ENCODE measurements at regions not wholly inside any gene's neighbourhood (a gene's known extent, or its start where the extent isn't known, plus 50 kb on each side); places are given as distances from the start of the nearest gene placed in this dataset.

DNA sequence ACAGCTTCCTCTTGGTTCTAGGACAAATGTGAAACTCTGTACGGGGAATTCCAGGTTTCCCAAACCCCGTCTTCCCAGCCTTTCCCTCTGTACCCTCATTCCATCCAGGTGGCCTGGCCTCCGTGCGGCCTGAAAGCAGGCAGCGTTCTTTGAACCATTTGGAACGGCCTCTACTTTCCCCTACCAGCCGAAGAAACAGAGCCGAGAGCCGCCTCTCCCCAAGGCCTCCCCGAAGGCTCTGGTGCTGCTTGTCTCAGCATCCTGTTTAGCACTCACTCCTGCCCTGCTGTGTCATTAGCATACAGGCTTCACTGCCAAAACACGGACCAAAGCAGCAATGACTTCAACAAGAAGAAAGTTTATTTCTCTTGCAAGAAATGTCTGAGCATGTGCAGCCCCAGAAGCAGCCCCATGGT is 137.7 kb downstream of the HSD17B3 start:
- no peaks in the 10 kb centered on the region for H3K27me3 ChIP-seq (ENCODE audit: control insufficient read depth in 2 of 2, insufficient read depth in 2 of 2, low read length in 2 of 2)

DNA sequence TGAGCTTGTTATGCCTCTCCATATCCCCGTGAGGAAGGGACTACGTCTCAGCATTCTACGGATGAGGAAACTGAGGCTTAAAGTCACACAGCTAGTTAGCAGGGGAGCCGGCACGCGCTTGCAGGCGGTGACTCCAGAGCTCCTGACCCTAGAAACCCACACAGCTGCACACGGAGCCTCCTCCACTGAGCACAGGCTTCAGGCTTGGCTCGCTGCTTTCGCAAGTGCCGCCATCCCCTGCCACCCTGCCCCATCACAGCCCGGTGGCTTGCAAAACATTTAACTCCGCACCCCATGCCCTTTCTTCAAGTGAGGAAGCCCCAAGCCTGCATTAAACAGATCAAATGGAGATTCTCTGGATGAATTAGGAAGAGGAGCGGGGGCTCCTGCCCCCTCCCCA is 138.3 kb downstream of the HSD17B3 start:
- no peaks in the 10 kb centered on the region for H3K27me3 ChIP-seq (ENCODE audit: control insufficient read depth in 2 of 2, insufficient read depth in 2 of 2, low read length in 2 of 2)
- no peaks in the 10 kb centered on the region for H3K36me3 ChIP-seq (ENCODE audit: control insufficient read depth in 2 of 3, insufficient read depth in 3 of 3, low read length in 3 of 3)
- Mint-ChIP-seq H3K4me3 (no peak overlapping the region), H3K27ac (no peak overlapping the region), H3K9me3 (no peaks in the 10 kb centered on the region), H3K4me1 (peaks cover 2 to 10% (median 4%) of the 10 kb centered on the region in 7 donors), H3K36me3 (no peaks in the 10 kb centered on the region), H3K27me3 (peaks cover 0 to 30% (median 0%) of the 10 kb centered on the region in 5 donors)
- no peaks in the 10 kb centered on the region for H3K4me1 ChIP-seq (ENCODE audit: control insufficient read depth in 2 of 2, insufficient read depth in 2 of 2, low read length in 2 of 2)
- ChIA-PET POLR2A (no interaction called here), CTCF (no interaction called here)
- intact Hi-C loops (cut with micrococcal nuclease): no loop called here
- DNase-seq (no peak), ATAC-seq (no peak)
- no peak overlapping the region for H3K27ac ChIP-seq (ENCODE audit: low read depth, low read length)
- H3K9me3 ChIP-seq (ENCODE audit: control insufficient read depth in 2 of 3, low read length in 3 of 3): no peaks in the 10 kb centered on the region
- no peak overlapping the region for H3K4me3 ChIP-seq (ENCODE audit: low read length)

More for the DNA sequence above, 137.7 kb downstream of the HSD17B3 start:
- no peak overlapping the region for H3K4me3 Mint-ChIP-seq
- intact Hi-C loops (cut with micrococcal nuclease): no loop called here
- Histone ChIP-seq H3K4me3 (ENCODE audit: low read length) (no peak overlapping the region), H3K9me3 (ENCODE audit: control insufficient read depth in 2 of 3, low read length in 3 of 3) (no peaks in the 10 kb centered on the region), H3K36me3 (ENCODE audit: control insufficient read depth in 2 of 3, insufficient read depth in 3 of 3, low read length in 3 of 3) (no peaks in the 10 kb centered on the region), H3K27ac (ENCODE audit: low read depth, low read length) (no peak overlapping the region), H3K4me1 (ENCODE audit: control insufficient read depth in 2 of 2, insufficient read depth in 2 of 2, low read length in 2 of 2) (no peaks in the 10 kb centered on the region)
- H3K36me3 Mint-ChIP-seq: no peaks in the 10 kb centered on the region
- peaks cover 0 to 4% (median 1%) of the 10 kb centered on the region in 7 donors for H3K4me1 Mint-ChIP-seq
- DNase-seq (no peak), ATAC-seq (no peak)
- ChIA-PET POLR2A (no interaction called here), CTCF (no interaction called here)
- H3K27ac Mint-ChIP-seq: no peak overlapping the region
- no peaks in the 10 kb centered on the region for H3K9me3 Mint-ChIP-seq
- H3K27me3 Mint-ChIP-seq: peaks cover 0 to 26% (median 0%) of the 10 kb centered on the region in 5 donors

DNA sequence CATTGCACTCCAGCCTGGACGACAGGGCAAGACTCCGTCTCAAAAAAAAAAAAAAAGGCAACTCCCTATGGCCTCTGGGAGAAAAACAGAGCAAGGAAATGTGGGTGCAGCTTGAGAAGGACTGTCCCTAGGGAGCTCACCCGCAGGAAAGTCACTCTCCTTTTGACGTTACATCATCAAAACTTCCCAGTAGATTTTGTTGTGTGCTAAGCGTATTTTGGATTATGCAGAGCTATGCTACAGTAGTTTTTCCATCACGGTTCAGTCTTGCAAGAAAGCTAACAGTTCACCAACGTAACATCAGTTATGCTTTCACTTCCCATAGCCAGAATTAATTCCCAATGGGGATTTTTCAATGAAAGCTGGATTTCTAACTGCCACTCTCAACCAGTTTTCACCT is 138.8 kb downstream of the HSD17B3 start:
- Mint-ChIP-seq H3K4me3 (no peak overlapping the region), H3K4me1 (peaks cover 4 to 13% (median 8%) of the 10 kb centered on the region in 7 donors), H3K27me3 (peaks cover 0 to 33% (median 0%) of the 10 kb centered on the region in 5 donors), H3K9me3 (peaks cover 0 to under 1% (median 0%) of the 10 kb centered on the region in 11 donors), H3K27ac (no peak overlapping the region), H3K36me3 (no peaks in the 10 kb centered on the region)
- no peak overlapping the region for H3K27ac ChIP-seq (ENCODE audit: low read depth, low read length)
- ATAC-seq (no peak), DNase-seq (no peak)
- intact Hi-C loops (cut with micrococcal nuclease): no loop called here
- no peak overlapping the region for H3K4me3 ChIP-seq (ENCODE audit: low read length)
- CTCF ChIA-PET: no interaction called here
- no peaks in the 10 kb centered on the region for H3K9me3 ChIP-seq (ENCODE audit: control insufficient read depth in 2 of 3, low read length in 3 of 3)
- no peaks in the 10 kb centered on the region for H3K4me1 ChIP-seq (ENCODE audit: control insufficient read depth in 2 of 2, insufficient read depth in 2 of 2, low read length in 2 of 2)
- H3K27me3 ChIP-seq (ENCODE audit: control insufficient read depth in 2 of 2, insufficient read depth in 2 of 2, low read length in 2 of 2): no peaks in the 10 kb centered on the region
- POLR2A ChIA-PET: no interaction called here
- H3K36me3 ChIP-seq (ENCODE audit: control insufficient read depth in 2 of 3, insufficient read depth in 3 of 3, low read length in 3 of 3): no peaks in the 10 kb centered on the region

DNA sequence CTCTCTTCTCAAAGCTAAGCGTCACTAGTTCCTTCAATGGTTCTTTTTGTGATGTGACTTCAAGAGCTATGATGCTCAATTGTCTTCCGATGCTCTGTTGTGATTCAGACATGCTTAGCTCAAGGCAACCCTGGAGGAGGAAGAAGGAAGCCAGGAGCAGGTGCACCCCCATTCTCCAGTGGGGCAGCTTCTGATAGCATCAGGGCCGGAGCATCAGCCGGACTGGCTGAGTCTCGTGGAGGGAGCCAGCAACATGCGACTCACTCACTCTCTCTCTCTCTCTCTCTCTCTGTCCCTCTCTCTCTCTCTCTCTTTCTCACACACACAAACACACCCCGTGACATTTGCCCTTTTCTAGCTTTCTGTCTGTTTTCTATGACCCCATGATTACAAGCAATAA is 140.2 kb downstream of the HSD17B3 start:
- no peak overlapping the region for H3K27ac ChIP-seq (ENCODE audit: low read depth, low read length)
- no peaks in the 10 kb centered on the region for H3K9me3 ChIP-seq (ENCODE audit: control insufficient read depth in 2 of 3, low read length in 3 of 3)
- no peak for ATAC-seq
- CTCF ChIA-PET: interaction anchor here (0.9 kb wide), 1 partner anchor 70 kb away, joined by 3 read pairs; no protein-coding TSS in a partner anchor
- no peaks in the 10 kb centered on the region for H3K36me3 ChIP-seq (ENCODE audit: control insufficient read depth in 2 of 3, insufficient read depth in 3 of 3, low read length in 3 of 3)
- H3K9me3 Mint-ChIP-seq: peaks cover 0 to 3% (median 0%) of the 10 kb centered on the region in 11 donors
- no peak for DNase-seq
- no peaks in the 10 kb centered on the region for H3K27me3 ChIP-seq (ENCODE audit: control insufficient read depth in 2 of 2, insufficient read depth in 2 of 2, low read length in 2 of 2)
- peaks cover 0 to 3% (median 0%) of the 10 kb centered on the region in 5 donors for H3K36me3 Mint-ChIP-seq
- H3K4me3 Mint-ChIP-seq: no peak overlapping the region
- intact Hi-C loops (cut with micrococcal nuclease): no loop called here
- H3K4me3 ChIP-seq (ENCODE audit: low read length): no peak overlapping the region
- peaks cover 0 to 31% (median 0%) of the 10 kb centered on the region in 5 donors for H3K27me3 Mint-ChIP-seq
- POLR2A ChIA-PET: interaction anchor here (1.5 kb wide), 1 partner anchor 10 kb away, joined by 3 read pairs; no protein-coding TSS in a partner anchor
- H3K27ac Mint-ChIP-seq: peak overlapping the region in 1 of 9 donors; percentile 1
- H3K4me1 ChIP-seq (ENCODE audit: control insufficient read depth in 2 of 2, insufficient read depth in 2 of 2, low read length in 2 of 2): no peaks in the 10 kb centered on the region
- peaks cover 4 to 17% (median 14%) of the 10 kb centered on the region in 7 donors for H3K4me1 Mint-ChIP-seq

DNA sequence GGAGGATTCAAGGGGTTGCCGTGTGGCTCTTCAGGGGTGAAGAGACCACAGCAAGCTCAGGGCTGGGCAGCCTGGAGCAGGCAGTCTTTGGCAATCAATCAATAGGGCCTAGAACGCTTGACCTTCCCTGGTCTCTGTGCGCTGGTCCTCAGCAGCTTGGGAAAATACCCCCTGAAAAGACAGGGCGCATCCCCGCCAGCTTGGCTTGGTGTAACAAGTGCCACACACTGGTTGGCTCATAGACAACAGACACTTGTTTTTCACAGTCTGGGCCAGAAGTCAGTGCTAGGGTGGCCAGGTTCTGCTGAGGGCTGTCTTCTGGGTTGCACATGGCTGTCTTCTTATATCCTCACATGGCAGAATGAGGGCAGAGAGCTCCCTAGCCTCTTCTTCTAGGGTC is 141.1 kb downstream of the HSD17B3 start:
- POLR2A ChIA-PET: no interaction called here
- no peak overlapping the region for H3K27ac Mint-ChIP-seq
- Histone ChIP-seq H3K4me3 (ENCODE audit: low read length) (no peak overlapping the region), H3K9me3 (ENCODE audit: control insufficient read depth in 2 of 3, low read length in 3 of 3) (no peaks in the 10 kb centered on the region), H3K27me3 (ENCODE audit: control insufficient read depth in 2 of 2, insufficient read depth in 2 of 2, low read length in 2 of 2) (no peaks in the 10 kb centered on the region), H3K4me1 (ENCODE audit: control insufficient read depth in 2 of 2, insufficient read depth in 2 of 2, low read length in 2 of 2) (no peaks in the 10 kb centered on the region), H3K27ac (ENCODE audit: low read depth, low read length) (no peak overlapping the region), H3K36me3 (ENCODE audit: control insufficient read depth in 2 of 3, insufficient read depth in 3 of 3, low read length in 3 of 3) (no peaks in the 10 kb centered on the region)
- H3K9me3 Mint-ChIP-seq: peaks cover 0 to 3% (median 0%) of the 10 kb centered on the region in 11 donors
- peaks cover 0 to 3% (median 0%) of the 10 kb centered on the region in 5 donors for H3K36me3 Mint-ChIP-seq
- H3K4me3 Mint-ChIP-seq: no peak overlapping the region
- CTCF ChIA-PET: no interaction called here
- no peak for DNase-seq
- H3K4me1 Mint-ChIP-seq: peaks cover 4 to 27% (median 14%) of the 10 kb centered on the region in 7 donors
- intact Hi-C loops (cut with micrococcal nuclease): no loop called here
- peaks cover 0 to 34% (median 4%) of the 10 kb centered on the region in 5 donors for H3K27me3 Mint-ChIP-seq
- ATAC-seq: no peak

DNA sequence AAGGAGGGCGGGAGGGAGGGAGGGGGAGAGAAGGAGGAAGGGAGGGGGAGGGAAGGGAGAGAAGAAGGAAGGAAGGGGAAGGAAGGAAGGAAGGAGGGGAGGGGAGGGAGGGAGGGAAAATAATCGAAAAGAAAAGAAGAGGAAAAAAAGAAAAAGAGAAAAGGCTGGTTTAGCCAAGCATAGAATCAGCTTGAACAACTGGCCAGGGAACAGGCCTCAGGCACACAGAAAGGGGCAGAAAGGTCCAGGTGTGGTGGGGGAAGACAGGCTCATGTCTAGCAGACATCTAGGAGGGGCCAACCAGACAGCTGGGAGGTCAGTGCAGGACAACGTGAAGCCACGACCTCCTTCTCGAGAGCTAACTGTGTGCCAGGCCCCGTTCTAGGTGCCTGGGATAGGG is 141.8 kb downstream of the HSD17B3 start:
- DNase-seq: no peak
- Mint-ChIP-seq H3K4me1 (peaks cover 4 to 29% (median 14%) of the 10 kb centered on the region in 7 donors), H3K4me3 (no peak overlapping the region), H3K27ac (no peak overlapping the region), H3K36me3 (peaks cover 0 to 3% (median 0%) of the 10 kb centered on the region in 5 donors), H3K9me3 (peaks cover 0 to 3% (median 0%) of the 10 kb centered on the region in 11 donors), H3K27me3 (peaks cover 0 to 34% (median 6%) of the 10 kb centered on the region in 5 donors)
- no peak for ATAC-seq
- intact Hi-C loops (cut with micrococcal nuclease): no loop called here
- POLR2A ChIA-PET: no interaction called here
- Histone ChIP-seq H3K9me3 (ENCODE audit: control insufficient read depth in 2 of 3, low read length in 3 of 3) (no peaks in the 10 kb centered on the region), H3K27ac (ENCODE audit: low read depth, low read length) (no peak overlapping the region), H3K4me3 (ENCODE audit: low read length) (no peak overlapping the region), H3K27me3 (ENCODE audit: control insufficient read depth in 2 of 2, insufficient read depth in 2 of 2, low read length in 2 of 2) (no peaks in the 10 kb centered on the region), H3K4me1 (ENCODE audit: control insufficient read depth in 2 of 2, insufficient read depth in 2 of 2, low read length in 2 of 2) (no peaks in the 10 kb centered on the region), H3K36me3 (ENCODE audit: control insufficient read depth in 2 of 3, insufficient read depth in 3 of 3, low read length in 3 of 3) (no peaks in the 10 kb centered on the region)
- CTCF ChIA-PET: no interaction called here

DNA sequence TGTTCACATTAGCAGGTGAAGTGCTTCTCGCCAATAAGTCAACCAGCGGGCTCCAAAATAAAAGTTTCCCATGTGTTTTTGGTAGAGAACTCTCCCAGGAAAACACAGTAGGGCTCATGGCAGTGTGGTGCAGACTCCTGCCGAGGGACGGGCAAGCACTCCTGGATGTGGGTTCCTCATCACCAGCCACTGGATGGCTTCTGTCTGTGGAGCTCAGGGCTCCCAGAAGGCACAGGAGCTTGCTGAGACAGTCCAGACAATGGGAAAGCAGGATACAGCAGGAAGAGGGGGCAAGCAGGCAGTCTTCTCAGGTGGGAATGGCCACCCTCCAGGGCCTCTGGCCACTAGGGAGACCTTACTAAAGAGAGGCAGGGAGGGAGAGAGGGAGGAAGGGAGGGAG is 142.4 kb downstream of the HSD17B3 start:
- ATAC-seq: no peak

More for the DNA sequence above, 142.4 kb downstream of the HSD17B3 start:
- Histone ChIP-seq H3K27ac (ENCODE audit: low read depth, low read length) (no peak overlapping the region), H3K4me1 (ENCODE audit: control insufficient read depth in 2 of 2, insufficient read depth in 2 of 2, low read length in 2 of 2) (no peaks in the 10 kb centered on the region), H3K36me3 (ENCODE audit: control insufficient read depth in 2 of 3, insufficient read depth in 3 of 3, low read length in 3 of 3) (no peaks in the 10 kb centered on the region), H3K9me3 (ENCODE audit: control insufficient read depth in 2 of 3, low read length in 3 of 3) (no peaks in the 10 kb centered on the region), H3K4me3 (ENCODE audit: low read length) (no peak overlapping the region), H3K27me3 (ENCODE audit: control insufficient read depth in 2 of 2, insufficient read depth in 2 of 2, low read length in 2 of 2) (no peaks in the 10 kb centered on the region)
- H3K9me3 Mint-ChIP-seq: peaks cover 0 to 3% (median 0%) of the 10 kb centered on the region in 11 donors
- peaks cover 4 to 29% (median 14%) of the 10 kb centered on the region in 7 donors for H3K4me1 Mint-ChIP-seq
- intact Hi-C loops (cut with micrococcal nuclease): no loop called here
- peak overlapping the region in 1 of 9 donors; percentile 39 for H3K27ac Mint-ChIP-seq
- no peak for DNase-seq
- no peak overlapping the region for H3K4me3 Mint-ChIP-seq
- CTCF ChIA-PET: interaction anchor here (1.1 kb wide), 1 partner anchor 9 kb away, joined by 5 read pairs; no protein-coding TSS in a partner anchor
- peaks cover 0 to 34% (median 6%) of the 10 kb centered on the region in 5 donors for H3K27me3 Mint-ChIP-seq
- H3K36me3 Mint-ChIP-seq: peaks cover 0 to 3% (median 0%) of the 10 kb centered on the region in 5 donors
- POLR2A ChIA-PET: no interaction called here

Data from naive thymus-derived CD4-positive, alpha-beta T cell (primary cell).